ENCODE measurements at regions not wholly inside any gene's neighbourhood (a gene's known extent, or its start where the extent isn't known, plus 50 kb on each side); places are given as distances from the start of the nearest gene placed in this dataset.

- intact Hi-C loops (cut with micrococcal nuclease), result no loop called here
- Histone ChIP-seq H3K9me3 (ENCODE audit: control extremely low read depth in 1 of 3, control insufficient read depth in 2 of 3, insufficient read depth in 1 of 3, low read length in 2 of 3) (peaks cover 0 to 19% (median 0%) of the 10 kb centered on the region in 3 donors), H3K4me1 (ENCODE audit: control insufficient read depth in 2 of 2, insufficient read depth in 2 of 2, low read length in 2 of 2) (no peaks in the 10 kb centered on the region), H2AFZ (ENCODE audit: insufficient read depth, low read depth, low read length, poor library complexity, severe bottlenecking) (no peak overlapping the region), H3K4me2 (replicated peaks; ENCODE audit: low read depth, low read length, poor library complexity, severe bottlenecking) (no peak overlapping the region), H3K36me3 (replicated peaks in 1 of 2; ENCODE audit: control extremely low read depth in 1 of 2, control insufficient read depth in 1 of 2, extremely low read depth in 1 of 2, insufficient read depth in 2 of 2, low read length in 1 of 2) (no peaks in the 10 kb centered on the region), H3K27ac (ENCODE audit: low read length in 2 of 2) (no peak overlapping the region), H4K20me1 (ENCODE audit: control insufficient read depth, insufficient read depth, low read length, poor library complexity, severe bottlenecking) (no peaks in the 10 kb centered on the region), H3K27me3 (replicated peaks in 1 of 4; ENCODE audit: control extremely low read depth in 1 of 4, control insufficient read depth in 3 of 4, insufficient read depth in 4 of 4, low read length in 3 of 4) (no peaks in the 10 kb centered on the region), H3K9ac (ENCODE audit: low read length) (no peak overlapping the region), H3K4me3 (ENCODE audit: control extremely low read depth in 1 of 5, extremely low read depth in 1 of 5, insufficient read depth in 1 of 5, low read depth in 2 of 5, low read length in 4 of 5) (no peak overlapping the region), H3K79me2 (ENCODE audit: control insufficient read depth, insufficient read depth, low read length) (no peaks in the 10 kb centered on the region)
- peaks cover 6% of the 10 kb centered on the region for H3K9me3 Mint-ChIP-seq (ENCODE audit: insufficient read depth)
- TF ChIP-seq EZH2 (IDR thresholded peaks at IDR 0.05; ENCODE audit: borderline replicate concordance, insufficient read depth, low read depth, low read length, poor library complexity, severe bottlenecking), result no peak
- no peak for TF ChIP-seq CTCF (IDR thresholded peaks at IDR 0.05)
- DNase-seq (no peak), ATAC-seq (ENCODE audit: low read depth) (no peak)
- ChIA-PET POLR2A (no interaction called here), CTCF (no interaction called here)
- H3K4me3 Mint-ChIP-seq, result no peak overlapping the region
- H3K27me3 Mint-ChIP-seq, result no peaks in the 10 kb centered on the region
- H3K4me1 Mint-ChIP-seq, result no peaks in the 10 kb centered on the region
- H3K27ac Mint-ChIP-seq, result no peak overlapping the region
- 95% methylated on average over 14 of the region's 14 CpGs for WGBS (ENCODE audit: insufficient coverage)
Observed at GRCh38 chr5:26569929-26570258, 468.5 kb downstream of the CDH9 start.

GRCh38 chr5:26569241-26569928 is 469.0 kb downstream of the CDH9 start:
- ChIA-PET POLR2A (no interaction called here), CTCF (no interaction called here)
- intact Hi-C loops (cut with micrococcal nuclease), result no loop called here
- H3K9me3 ChIP-seq (ENCODE audit: control extremely low read depth in 1 of 3, control insufficient read depth in 2 of 3, insufficient read depth in 1 of 3, low read length in 2 of 3), result peaks cover 0 to 19% (median 0%) of the 10 kb centered on the region in 3 donors
- TF ChIP-seq CTCF (IDR thresholded peaks at IDR 0.05), result no peak
- TF ChIP-seq EZH2 (IDR thresholded peaks at IDR 0.05; ENCODE audit: borderline replicate concordance, insufficient read depth, low read depth, low read length, poor library complexity, severe bottlenecking), result no peak
- H3K27ac Mint-ChIP-seq, result no peak overlapping the region
- no peak overlapping the region for H3K27ac ChIP-seq (ENCODE audit: low read length in 2 of 2)
- no peaks in the 10 kb centered on the region for H3K36me3 ChIP-seq (replicated peaks in 1 of 2; ENCODE audit: control extremely low read depth in 1 of 2, control insufficient read depth in 1 of 2, extremely low read depth in 1 of 2, insufficient read depth in 2 of 2, low read length in 1 of 2)
- no peaks in the 10 kb centered on the region for H3K4me1 ChIP-seq (ENCODE audit: control insufficient read depth in 2 of 2, insufficient read depth in 2 of 2, low read length in 2 of 2)
- WGBS (ENCODE audit: insufficient coverage), result 90% methylated on average over 26 of the region's 26 CpGs
- H3K4me2 ChIP-seq (replicated peaks; ENCODE audit: low read depth, low read length, poor library complexity, severe bottlenecking), result no peak overlapping the region
- H3K79me2 ChIP-seq (ENCODE audit: control insufficient read depth, insufficient read depth, low read length), result no peaks in the 10 kb centered on the region
- H3K4me1 Mint-ChIP-seq, result no peaks in the 10 kb centered on the region
- no peak overlapping the region for H2AFZ ChIP-seq (ENCODE audit: insufficient read depth, low read depth, low read length, poor library complexity, severe bottlenecking)
- no peaks in the 10 kb centered on the region for H3K27me3 Mint-ChIP-seq
- H3K9me3 Mint-ChIP-seq (ENCODE audit: insufficient read depth), result peaks cover 6% of the 10 kb centered on the region
- H3K4me3 ChIP-seq (ENCODE audit: control extremely low read depth in 1 of 5, extremely low read depth in 1 of 5, insufficient read depth in 1 of 5, low read depth in 2 of 5, low read length in 4 of 5), result no peak overlapping the region
- ATAC-seq (ENCODE audit: low read depth) (no peak), DNase-seq (no peak)
- no peak overlapping the region for H3K4me3 Mint-ChIP-seq
- H3K9ac ChIP-seq (ENCODE audit: low read length), result no peak overlapping the region
- no peaks in the 10 kb centered on the region for H4K20me1 ChIP-seq (ENCODE audit: control insufficient read depth, insufficient read depth, low read length, poor library complexity, severe bottlenecking)
- no peaks in the 10 kb centered on the region for H3K27me3 ChIP-seq (replicated peaks in 1 of 4; ENCODE audit: control extremely low read depth in 1 of 4, control insufficient read depth in 3 of 4, insufficient read depth in 4 of 4, low read length in 3 of 4)

All from B cell (primary cell).